Endothelial cell of umbilical vein (primary cell): ENCODE measurements at regions not wholly inside any gene's neighbourhood (a gene's known extent, or its start where the extent isn't known, plus 50 kb on each side); places are given as distances from the start of the nearest gene placed in this dataset.

Experiments
- BruUV-seq: library from RNA; stranded (reverse); fragments of 400-500 nt; replicated peaks from 2 replicates; lab custom pipeline; 2021; lab: Mats Ljungman, UMichigan
- CTCF ChIA-PET: fragments of 300-600, 350-600 bp; sonication (Branson Sonifier 250); formaldehyde crosslinking; loops from one replicate; lab custom pipeline; 2021; ENCODE audit warnings: antibody characterized with exemption, inconsistent platforms; lab: Charles Lee
- POLR2A ChIA-PET: fragments of 300-600, 350-600 bp; sonication (Branson Sonifier 250); formaldehyde crosslinking; loops from one replicate; lab custom pipeline; 2021; ENCODE audit warnings: antibody characterized with exemption, inconsistent platforms; lab: Charles Lee
- DNase-seq: peaks from one replicate; pipeline ENCODE4 v3.0.0-alpha.2; 2011; ENCODE audit warnings: low read depth, low spot score
- FAIRE-seq: peaks from 2 replicates; lab custom pipeline; 2011; peaks lifted over from hg19 to GRCh38; lab: Jason Lieb, UNC
- H2AFZ ChIP-seq: 2 replicates; pipeline ENCODE4 v1.6.0; 2012; ENCODE audit warnings: low read depth, low read length, control low read depth, inconsistent platforms
- H3K27ac ChIP-seq: 2 replicates; pipeline ENCODE4 v1.5.1; 2011; ENCODE audit warnings: low read depth, mild to moderate bottlenecking, control low read depth, low read length, moderate library complexity; ENCODE audit not compliant: insufficient read depth
- H3K27me3 ChIP-seq, 2 experiments: 2 replicates each; pipeline versions ENCODE4 v1.6.0 to v1.6.1; 2011; ENCODE audit warnings: low read length in 2 of 2, mixed read lengths in 1 of 2; ENCODE audit not compliant: control insufficient read depth in 2 of 2, insufficient read depth in 2 of 2
- H3K36me3 ChIP-seq, 2 experiments: 2 replicates in 1 of 2; 3 replicates in 1 of 2; pipeline ENCODE4 v1.5.1; 2011; ENCODE audit warnings: low read length in 2 of 2, mild to moderate bottlenecking in 1 of 2, moderate library complexity in 1 of 2; ENCODE audit not compliant: control insufficient read depth in 2 of 2, insufficient read depth in 2 of 2; ENCODE audit errors: extremely low read depth in 1 of 2
- H3K4me1 ChIP-seq: 3 replicates; pipeline ENCODE4 v1.5.1; 2011; ENCODE audit warnings: mild to moderate bottlenecking, low read length; ENCODE audit not compliant: control insufficient read depth, insufficient read depth; ENCODE audit errors: extremely low read depth
- H3K4me2 ChIP-seq: 2 replicates; pipeline ENCODE4 v1.6.1; 2011; ENCODE audit warnings: low read length, control low read depth, mixed read lengths; ENCODE audit not compliant: insufficient read depth
- H3K4me3 ChIP-seq, 3 experiments: fragments of 200-600 bp in 1 of 3; sonication (generic), shearing (Covaris generic) in 1 of 3; replicated peaks in 1 of 3; 2 replicates each; pipeline ENCODE4 v1.5.1; 2011 to 2016; ENCODE audit warnings: control low read depth in 3 of 3, low read length in 3 of 3, mild to moderate bottlenecking in 2 of 3, inconsistent platforms in 1 of 3, low read depth in 1 of 3, moderate library complexity in 1 of 3; ENCODE audit not compliant: insufficient read depth in 1 of 3
- H3K79me2 ChIP-seq: 2 replicates; pipeline ENCODE4 v1.6.0; 2012; ENCODE audit warnings: low read length, inconsistent platforms; ENCODE audit not compliant: control insufficient read depth, insufficient read depth
- H3K9ac ChIP-seq: replicated peaks from 2 replicates; pipeline ENCODE3; 2011; ENCODE audit warnings: low read length, control low read depth; ENCODE audit not compliant: insufficient read depth; ENCODE audit errors: extremely low read depth
- H3K9me1 ChIP-seq: replicated peaks from 3 replicates; pipeline ENCODE4 v1.6.0; 2011; ENCODE audit warnings: mild to moderate bottlenecking, low read length; ENCODE audit not compliant: control insufficient read depth, insufficient read depth; ENCODE audit errors: extremely low read depth
- H3K9me3 ChIP-seq: replicated peaks from 2 replicates; pipeline ENCODE4 v1.5.1; 2012; ENCODE audit warnings: low read length, inconsistent platforms; ENCODE audit not compliant: control insufficient read depth, insufficient read depth
- H4K20me1 ChIP-seq: replicated peaks from 2 replicates; pipeline ENCODE3; 2011; ENCODE audit warnings: mild to moderate bottlenecking, low read length; ENCODE audit not compliant: control insufficient read depth, insufficient read depth; ENCODE audit errors: extremely low read depth
- EZH2 ChIP-seq: IDR thresholded peaks from 2 replicates; pipeline ENCODE4 v1.6.1; 2012; ENCODE audit warnings: borderline replicate concordance, low read depth, mild to moderate bottlenecking, moderate library complexity, low read length, inconsistent platforms; ENCODE audit not compliant: severe bottlenecking
- FOS ChIP-seq: IDR thresholded peaks from 2 replicates; pipeline ENCODE4 v1.6.1; 2011; ENCODE audit warnings: mild to moderate bottlenecking, low read length, moderate library complexity, borderline replicate concordance; ENCODE audit not compliant: insufficient read depth
- JUN ChIP-seq: IDR thresholded peaks from 2 replicates; pipeline ENCODE4 v1.6.1; 2011; ENCODE audit warnings: borderline replicate concordance, low read depth; ENCODE audit not compliant: insufficient read length, insufficient read depth
- MYC ChIP-seq: IDR thresholded peaks from one replicate; pipeline ENCODE4 v1.6.1; 2011; ENCODE audit warnings: mild to moderate bottlenecking, low read depth, low read length
- POLR2A ChIP-seq: IDR thresholded peaks from 2 replicates; pipeline ENCODE4 v1.6.1; 2012; ENCODE audit warnings: low read depth, mild to moderate bottlenecking, control low read depth, low read length
- POLR2AphosphoS5 ChIP-seq: IDR thresholded peaks from 2 replicates; pipeline ENCODE4 v1.6.1; 2012; ENCODE audit warnings: low read depth, mild to moderate bottlenecking, control low read depth, low read length, moderate library complexity; ENCODE audit not compliant: insufficient read depth
- dilution Hi-C: fragments of 300-500 bp; cut with MboI; formaldehyde crosslinking; loops from one replicate; pipeline ENCODE4 v1.15.0; 2019; ENCODE audit warnings: low sequenced_read_pairs; ENCODE audit not compliant: extremely low pct_ligation_motif_present
- intact Hi-C: fragments of 100-400 bp; cut with micrococcal nuclease; formaldehyde crosslinking; loops from one replicate; pipeline ENCODE4 v1.10.0; 2022
- TF ChIP-seq, protein P1 (sequence below), 2 donors: IDR thresholded peaks; 1 replicate in 1 of 2; 2 replicates in 1 of 2; pipeline ENCODE4 v1.5.1; 2011; ENCODE audit warnings: low read length in 2 of 2, mild to moderate bottlenecking in 2 of 2, moderate library complexity in 2 of 2, control low read depth in 1 of 2, inconsistent platforms in 1 of 2, low read depth in 1 of 2; ENCODE audit not compliant: insufficient read depth in 1 of 2; ENCODE audit errors: extremely low read depth in 1 of 2
- TF ChIP-seq, protein P2 (sequence below): IDR thresholded peaks from 2 replicates; pipeline ENCODE4 v1.6.1; 2011; ENCODE audit not compliant: insufficient read depth, insufficient read length

DNA sequence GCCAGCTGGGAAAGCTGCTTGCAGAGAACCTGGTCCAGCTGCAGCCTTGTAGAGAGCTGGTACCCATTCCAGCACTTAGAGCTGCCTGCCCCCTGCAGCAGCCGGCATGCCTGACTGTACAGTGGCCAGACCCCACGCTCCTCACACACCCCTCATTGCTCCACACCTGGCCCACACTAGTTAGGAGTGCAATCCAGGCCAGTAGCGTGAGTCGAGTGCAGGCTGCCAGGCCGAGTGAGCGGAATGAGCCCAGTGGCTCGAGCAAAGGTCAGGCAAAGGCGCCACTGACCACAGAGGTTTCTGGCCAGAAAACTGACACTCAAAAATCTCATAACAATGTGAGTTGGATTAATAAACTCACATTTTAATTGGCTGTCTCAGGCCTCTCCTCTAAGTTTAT lies 921.7 kb upstream of the KCND2 start:
- no peak for DNase-seq
- H3K9me1 ChIP-seq = no peaks in the 10 kb centered on the region
- CTCF ChIA-PET = no interaction called here
- H3K36me3 ChIP-seq = no peaks in the 10 kb centered on the region
- no peaks in the 10 kb centered on the region for H3K4me1 ChIP-seq
- TF ChIP-seq, protein P1, sequence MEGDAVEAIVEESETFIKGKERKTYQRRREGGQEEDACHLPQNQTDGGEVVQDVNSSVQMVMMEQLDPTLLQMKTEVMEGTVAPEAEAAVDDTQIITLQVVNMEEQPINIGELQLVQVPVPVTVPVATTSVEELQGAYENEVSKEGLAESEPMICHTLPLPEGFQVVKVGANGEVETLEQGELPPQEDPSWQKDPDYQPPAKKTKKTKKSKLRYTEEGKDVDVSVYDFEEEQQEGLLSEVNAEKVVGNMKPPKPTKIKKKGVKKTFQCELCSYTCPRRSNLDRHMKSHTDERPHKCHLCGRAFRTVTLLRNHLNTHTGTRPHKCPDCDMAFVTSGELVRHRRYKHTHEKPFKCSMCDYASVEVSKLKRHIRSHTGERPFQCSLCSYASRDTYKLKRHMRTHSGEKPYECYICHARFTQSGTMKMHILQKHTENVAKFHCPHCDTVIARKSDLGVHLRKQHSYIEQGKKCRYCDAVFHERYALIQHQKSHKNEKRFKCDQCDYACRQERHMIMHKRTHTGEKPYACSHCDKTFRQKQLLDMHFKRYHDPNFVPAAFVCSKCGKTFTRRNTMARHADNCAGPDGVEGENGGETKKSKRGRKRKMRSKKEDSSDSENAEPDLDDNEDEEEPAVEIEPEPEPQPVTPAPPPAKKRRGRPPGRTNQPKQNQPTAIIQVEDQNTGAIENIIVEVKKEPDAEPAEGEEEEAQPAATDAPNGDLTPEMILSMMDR (IDR thresholded peaks at IDR 0.05; ENCODE audit: extremely low read depth in 1 of 2, insufficient read depth in 1 of 2, low read depth in 1 of 2, low read length in 2 of 2) = no peak
- TF ChIP-seq EZH2 = no peak
- no peak for TF ChIP-seq MYC
- TF ChIP-seq POLR2A = no peak
- TF ChIP-seq, protein P2, sequence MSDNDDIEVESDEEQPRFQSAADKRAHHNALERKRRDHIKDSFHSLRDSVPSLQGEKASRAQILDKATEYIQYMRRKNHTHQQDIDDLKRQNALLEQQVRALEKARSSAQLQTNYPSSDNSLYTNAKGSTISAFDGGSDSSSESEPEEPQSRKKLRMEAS = no peak
- TF ChIP-seq POLR2AphosphoS5 = no peak
- TF ChIP-seq FOS = no peak
- H3K27ac ChIP-seq = no peak overlapping the region
- H2AFZ ChIP-seq = no peak overlapping the region
- H3K4me2 ChIP-seq = no peak overlapping the region
- no peaks in the 10 kb centered on the region for H4K20me1 ChIP-seq
- no peak for FAIRE-seq
- no peaks in the 10 kb centered on the region for H3K27me3 ChIP-seq
- H3K79me2 ChIP-seq = no peaks in the 10 kb centered on the region
- peaks cover 2% of the 10 kb centered on the region for H3K9me3 ChIP-seq
- dilution Hi-C loops (no loop called here), intact Hi-C loops (no loop called here)
- no peak overlapping the region for H3K9ac ChIP-seq
- H3K4me3 ChIP-seq = no peak overlapping the region
- POLR2A ChIA-PET = no interaction called here
- BruUV-seq = no TSS peak

DNA sequence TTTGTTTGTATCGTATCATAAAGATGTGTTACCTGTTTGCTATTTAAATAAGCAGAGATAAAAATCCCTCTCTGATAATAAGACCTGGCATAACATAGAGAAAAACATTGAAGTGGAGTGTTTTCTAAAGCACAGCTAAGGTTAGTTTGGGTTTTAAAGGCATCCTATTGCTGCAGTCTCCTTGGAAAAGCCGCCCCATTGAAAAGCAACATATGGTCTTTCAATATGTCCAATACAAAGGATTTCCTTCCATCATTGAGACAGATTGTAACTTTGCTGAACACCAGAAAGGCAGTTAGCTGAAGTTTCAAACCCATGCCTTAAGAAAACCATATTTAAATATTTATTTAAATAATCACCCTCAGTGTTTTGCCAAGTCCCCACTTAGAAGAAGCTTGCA lies 898.5 kb upstream of the KCND2 start:
- H3K36me3 ChIP-seq = no peaks in the 10 kb centered on the region
- CTCF ChIA-PET = no interaction called here
- no peaks in the 10 kb centered on the region for H3K9me3 ChIP-seq
- H3K9me1 ChIP-seq = no peaks in the 10 kb centered on the region
- intact Hi-C loops = no loop called here
- TF ChIP-seq POLR2A (no peak), POLR2AphosphoS5 (no peak), JUN (no peak), FOS (no peak), MYC (no peak), EZH2 (no peak)
- no peak overlapping the region for H3K27ac ChIP-seq
- H3K4me3 ChIP-seq = no peak overlapping the region
- no TSS peak for BruUV-seq
- dilution Hi-C loops = no loop called here
- H4K20me1 ChIP-seq = no peaks in the 10 kb centered on the region
- H3K4me1 ChIP-seq = no peaks in the 10 kb centered on the region
- POLR2A ChIA-PET = no interaction called here
- DNase-seq (no peak), FAIRE-seq (no peak)
- H2AFZ ChIP-seq = no peak overlapping the region
- no peaks in the 10 kb centered on the region for H3K27me3 ChIP-seq
- no peak overlapping the region for H3K4me2 ChIP-seq
- no peaks in the 10 kb centered on the region for H3K79me2 ChIP-seq
- no peak overlapping the region for H3K9ac ChIP-seq
